ENCODE measurements at regions not wholly inside any gene's neighbourhood (a gene's known extent, or its start where the extent isn't known, plus 50 kb on each side); places are given as distances from the start of the nearest gene placed in this dataset.

DNA sequence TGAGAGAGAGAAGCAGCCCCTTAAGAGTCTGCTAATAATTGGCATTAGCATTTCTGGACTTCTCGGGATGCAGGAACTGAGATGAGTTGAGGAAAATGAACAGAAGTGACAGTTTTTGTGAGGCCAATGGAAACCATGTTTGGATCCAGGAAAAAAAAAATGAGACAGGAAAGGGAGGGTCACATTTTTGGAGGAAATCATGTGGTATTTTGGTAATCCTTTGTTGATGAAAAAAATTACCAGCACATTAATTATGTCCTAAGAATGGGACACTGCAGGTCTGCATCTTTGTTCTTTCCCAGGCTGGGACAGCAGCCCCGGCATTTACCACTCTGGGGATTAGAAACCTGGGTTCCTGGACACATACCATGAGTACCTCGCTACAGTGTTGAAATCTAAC lies 109.9 kb upstream of the ZFHX3 start:
- no peak for DNase-seq (ENCODE audit: extremely low spot score)
- CTCF ChIA-PET: no interaction called here
- TF ChIP-seq, protein P1, sequence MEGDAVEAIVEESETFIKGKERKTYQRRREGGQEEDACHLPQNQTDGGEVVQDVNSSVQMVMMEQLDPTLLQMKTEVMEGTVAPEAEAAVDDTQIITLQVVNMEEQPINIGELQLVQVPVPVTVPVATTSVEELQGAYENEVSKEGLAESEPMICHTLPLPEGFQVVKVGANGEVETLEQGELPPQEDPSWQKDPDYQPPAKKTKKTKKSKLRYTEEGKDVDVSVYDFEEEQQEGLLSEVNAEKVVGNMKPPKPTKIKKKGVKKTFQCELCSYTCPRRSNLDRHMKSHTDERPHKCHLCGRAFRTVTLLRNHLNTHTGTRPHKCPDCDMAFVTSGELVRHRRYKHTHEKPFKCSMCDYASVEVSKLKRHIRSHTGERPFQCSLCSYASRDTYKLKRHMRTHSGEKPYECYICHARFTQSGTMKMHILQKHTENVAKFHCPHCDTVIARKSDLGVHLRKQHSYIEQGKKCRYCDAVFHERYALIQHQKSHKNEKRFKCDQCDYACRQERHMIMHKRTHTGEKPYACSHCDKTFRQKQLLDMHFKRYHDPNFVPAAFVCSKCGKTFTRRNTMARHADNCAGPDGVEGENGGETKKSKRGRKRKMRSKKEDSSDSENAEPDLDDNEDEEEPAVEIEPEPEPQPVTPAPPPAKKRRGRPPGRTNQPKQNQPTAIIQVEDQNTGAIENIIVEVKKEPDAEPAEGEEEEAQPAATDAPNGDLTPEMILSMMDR (IDR thresholded peaks at IDR 0.05; ENCODE audit: control extremely low read depth, extremely low read depth, low read depth, missing control alignments): no peak
- POLR2A ChIA-PET: no interaction called here

DNA sequence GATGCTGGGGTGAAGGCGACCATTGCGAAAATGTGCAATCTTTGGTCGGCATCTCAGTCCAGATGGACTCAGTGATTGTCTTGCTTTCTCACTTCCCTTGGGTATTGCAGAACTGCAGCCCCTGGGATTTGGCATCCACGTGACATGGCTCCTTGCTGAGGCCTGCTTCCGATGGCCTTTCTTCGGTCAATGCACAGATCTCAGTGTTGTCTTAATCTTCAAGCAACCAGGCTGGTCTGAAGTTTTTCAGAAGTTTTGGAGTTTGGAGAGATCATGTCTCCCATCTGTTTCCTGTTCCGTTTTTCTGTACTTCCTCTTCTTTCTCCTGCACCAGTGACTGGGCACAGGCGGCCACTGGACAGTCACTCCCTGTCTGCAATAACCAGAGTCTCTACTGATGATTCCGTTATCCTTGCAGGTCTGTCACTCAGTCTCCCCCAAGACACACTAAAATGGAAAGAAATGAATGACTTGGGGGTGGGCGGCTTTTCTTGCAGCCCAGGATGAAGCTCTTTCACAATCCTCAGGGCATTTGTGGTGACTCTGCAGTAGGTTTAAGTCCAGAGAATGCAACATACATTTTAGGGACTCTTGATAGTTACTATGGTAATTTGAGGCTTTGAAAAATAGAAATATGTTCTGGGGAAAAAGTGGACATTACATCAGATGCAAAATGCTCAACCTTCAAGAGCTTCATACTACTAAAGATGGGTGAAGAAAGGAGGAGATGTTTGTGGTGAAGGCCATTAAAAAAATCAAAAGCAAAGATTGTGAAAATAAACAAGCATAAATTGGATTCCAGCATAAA lies 106.3 kb upstream of the ZFHX3 start:
- DNase-seq (ENCODE audit: extremely low spot score): no peak
- CTCF ChIA-PET: no interaction called here
- POLR2A ChIA-PET: no interaction called here
- TF ChIP-seq, protein P1 (IDR thresholded peaks at IDR 0.05; ENCODE audit: control extremely low read depth, extremely low read depth, low read depth, missing control alignments): no peak

DNA sequence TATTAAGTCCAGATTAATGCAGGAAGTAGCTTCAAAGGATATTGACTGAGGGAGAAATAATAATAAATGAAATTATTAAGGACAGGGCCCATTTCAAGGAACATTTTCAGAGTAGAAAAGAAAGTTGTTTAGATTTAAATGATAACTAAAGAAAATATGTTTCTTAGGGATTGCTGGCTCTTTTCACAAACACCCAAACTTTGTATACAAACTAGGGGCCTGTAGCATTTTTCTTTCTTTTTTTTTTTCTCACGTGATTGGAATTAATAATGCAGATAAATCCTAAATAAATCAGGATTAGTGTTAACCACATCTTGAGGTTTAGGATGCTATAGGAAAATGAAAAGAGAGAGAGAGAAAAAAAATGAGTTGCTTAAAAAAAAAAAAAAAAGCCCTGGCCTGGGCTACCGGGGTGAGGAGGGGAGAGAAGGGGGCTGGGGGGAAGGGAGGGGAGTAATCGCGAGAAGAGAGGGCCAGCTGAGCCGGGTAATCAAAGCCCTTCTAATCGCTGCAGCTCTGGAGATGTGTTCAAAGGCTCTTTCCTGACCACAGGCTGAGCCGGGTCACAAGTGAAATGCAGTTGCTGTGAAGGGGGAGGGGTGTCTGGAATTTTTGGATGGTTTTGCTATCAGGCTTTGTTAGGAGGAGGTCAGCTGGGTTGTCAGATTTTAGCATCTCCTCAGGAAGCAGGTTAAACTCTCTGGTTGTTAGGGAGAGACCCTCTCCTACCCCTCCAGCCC lies 104.6 kb upstream of the ZFHX3 start:
- no peak for DNase-seq (ENCODE audit: extremely low spot score)
- TF ChIP-seq, protein P1 (IDR thresholded peaks at IDR 0.05; ENCODE audit: control extremely low read depth, extremely low read depth, low read depth, missing control alignments): no peak
- CTCF ChIA-PET: no interaction called here
- POLR2A ChIA-PET: no interaction called here

DNA sequence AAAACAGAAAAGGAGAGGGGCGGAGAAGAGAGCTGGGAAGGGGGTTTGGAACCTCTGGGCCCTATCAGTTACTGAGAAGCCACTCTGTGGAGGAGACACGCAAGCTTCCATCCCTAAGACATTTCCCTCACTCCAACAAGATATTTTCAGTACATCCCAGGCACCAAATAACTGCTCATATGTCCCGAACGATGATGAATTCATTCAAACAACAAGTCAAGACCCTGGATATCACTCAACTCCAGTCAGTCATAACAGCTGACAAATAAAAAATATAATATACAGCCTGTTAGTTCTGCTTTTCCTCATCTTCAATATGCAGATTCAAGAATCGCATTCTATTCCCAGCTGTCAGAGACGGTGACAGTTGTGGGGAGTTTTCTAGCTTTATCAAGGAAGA lies 104.0 kb upstream of the ZFHX3 start:
- ChIA-PET POLR2A (no interaction called here), CTCF (no interaction called here)
- DNase-seq (ENCODE audit: extremely low spot score): no peak
- TF ChIP-seq, protein P1 (IDR thresholded peaks at IDR 0.05; ENCODE audit: control extremely low read depth, extremely low read depth, low read depth, missing control alignments): no peak

DNA sequence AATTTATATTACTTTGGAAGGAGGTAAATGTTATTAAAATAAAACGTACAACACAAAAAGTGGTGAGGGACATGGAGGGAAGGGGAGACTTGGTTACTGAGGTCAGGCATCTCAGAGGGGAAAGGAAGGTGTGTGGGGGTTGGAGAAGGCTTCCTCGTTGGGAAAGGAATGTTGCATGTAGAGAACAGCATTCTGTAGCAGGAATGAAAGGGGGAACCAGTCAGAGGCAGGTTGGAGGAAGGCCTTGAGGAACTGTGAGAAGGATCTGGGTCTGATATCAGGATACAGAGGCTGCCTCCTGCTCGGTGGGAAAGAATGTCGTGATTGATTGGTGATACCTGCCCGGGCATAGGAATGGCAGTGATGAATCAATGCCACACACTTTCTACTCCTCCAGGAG lies 103.3 kb upstream of the ZFHX3 start:
- CTCF ChIA-PET: no interaction called here
- TF ChIP-seq, protein P1 (IDR thresholded peaks at IDR 0.05; ENCODE audit: control extremely low read depth, extremely low read depth, low read depth, missing control alignments): no peak
- no peak for DNase-seq (ENCODE audit: extremely low spot score)
- POLR2A ChIA-PET: no interaction called here

DNA sequence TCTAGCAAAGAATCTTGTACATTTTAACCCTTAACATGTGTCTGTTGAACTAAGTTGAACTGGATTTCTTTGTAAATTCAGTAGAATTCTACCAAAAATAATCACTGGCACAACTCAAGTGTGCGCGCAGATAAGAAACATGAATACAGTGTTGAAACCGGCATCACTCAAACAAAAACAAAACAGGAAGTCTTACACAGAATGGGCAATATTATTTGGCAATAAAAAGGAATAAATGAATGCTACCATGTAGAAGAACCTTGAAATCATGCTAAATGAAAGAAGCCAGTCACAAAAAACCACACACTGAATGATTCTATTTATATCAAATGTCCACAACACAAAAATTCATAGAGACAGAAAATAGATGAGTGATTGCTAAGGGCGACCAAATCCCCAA lies 102.9 kb upstream of the ZFHX3 start:
- TF ChIP-seq, protein P1 (IDR thresholded peaks at IDR 0.05; ENCODE audit: control extremely low read depth, extremely low read depth, low read depth, missing control alignments): no peak
- no peak for DNase-seq (ENCODE audit: extremely low spot score)
- CTCF ChIA-PET: no interaction called here
- POLR2A ChIA-PET: no interaction called here

Data from GM10248 (cell line).